Fibroblast of skin of back (primary cell): ENCODE measurements at regions not wholly inside any gene's neighbourhood (a gene's known extent, or its start where the extent isn't known, plus 50 kb on each side); places are given as distances from the start of the nearest gene placed in this dataset.

ENCODE experiments used
- DNase-seq: peaks from one replicate; pipeline ENCODE4 v3.0.0-alpha.2; 2013

- no peak for DNase-seq
Measured at GRCh38 chr5:124365361-124365801, 381.1 kb downstream of the ZNF608 start.

- DNase-seq, result no peak
Measured at GRCh38 chr5:124355928-124356327, 390.5 kb downstream of the ZNF608 start.

GRCh38 chr5:124353016-124353415, 393.4 kb downstream of the ZNF608 start:
- DNase-seq, result no peak

- DNase-seq, result no peak
Measured at GRCh38 chr5:124352312-124352711, 394.1 kb downstream of the ZNF608 start.

- no peak for DNase-seq
Measured at GRCh38 chr5:124349931-124350330, 396.5 kb downstream of the ZNF608 start.

GRCh38 chr5:124343451-124343867, 403.0 kb downstream of the ZNF608 start:
- peak; percentile 93 for DNase-seq

- DNase-seq, result no peak
Measured at GRCh38 chr5:124342986-124343385, 403.5 kb downstream of the ZNF608 start.

- DNase-seq, result no peak
Measured at GRCh38 chr5:124342584-124342983, 403.9 kb downstream of the ZNF608 start.

- peak; percentile 38 for DNase-seq
Measured at GRCh38 chr5:124342027-124342471, 404.4 kb downstream of the ZNF608 start.

GRCh38 chr5:124341066-124341858, 405.2 kb downstream of the ZNF608 start:
- DNase-seq, result no peak

GRCh38 chr5:124337996-124338395, 408.4 kb downstream of the ZNF608 start:
- DNase-seq, result peak; percentile 41

GRCh38 chr5:124333298-124333979, 413.0 kb downstream of the ZNF608 start:
- DNase-seq, result no peak

GRCh38 chr5:124332273-124332672, 414.2 kb downstream of the ZNF608 start:
- DNase-seq, result no peak

GRCh38 chr5:124330595-124331220, 415.7 kb downstream of the ZNF608 start:
- DNase-seq, result no peak

- DNase-seq, result no peak
Measured at GRCh38 chr5:124328201-124328600, 418.2 kb downstream of the ZNF608 start.

- no peak for DNase-seq
Measured at GRCh38 chr5:124318661-124319060, 427.8 kb downstream of the ZNF608 start.

- no peak for DNase-seq
Measured at GRCh38 chr5:124317451-124317850, 429.0 kb downstream of the ZNF608 start.

- peak; percentile 62 for DNase-seq
Measured at GRCh38 chr5:124315741-124316415, 430.6 kb downstream of the ZNF608 start.

GRCh38 chr5:124310453-124310852, 436.0 kb downstream of the ZNF608 start:
- no peak for DNase-seq

- DNase-seq, result no peak
Measured at GRCh38 chr5:124309241-124309980, 437.0 kb downstream of the ZNF608 start.

- no peak for DNase-seq
Measured at GRCh38 chr5:124303366-124303765, 443.1 kb downstream of the ZNF608 start.

- DNase-seq, result no peak
Measured at GRCh38 chr5:124302533-124302932, 443.9 kb downstream of the ZNF608 start.
